ENCODE measurements at regions not wholly inside any gene's neighbourhood (a gene's known extent, or its start where the extent isn't known, plus 50 kb on each side); places are given as distances from the start of the nearest gene placed in this dataset.

DNA sequence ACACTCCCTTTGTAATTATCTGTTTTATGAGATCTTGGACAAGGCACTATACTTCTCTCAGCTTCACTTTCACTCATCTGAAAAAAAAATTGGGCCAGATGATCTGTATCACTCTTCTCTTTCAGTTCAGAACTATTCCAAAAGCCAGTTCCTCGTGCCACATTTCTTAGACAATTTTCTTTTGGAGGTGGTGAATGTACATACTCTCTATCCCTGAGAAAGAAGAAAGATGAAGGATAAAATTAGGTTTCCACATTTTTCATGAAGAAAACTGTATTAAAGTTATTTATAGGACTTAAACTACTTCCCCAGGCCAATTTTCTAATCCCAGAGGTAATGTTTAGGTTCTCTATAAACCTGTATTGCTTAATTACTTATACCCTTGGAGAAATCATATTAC is 171.6 kb downstream of the SLC6A15 start:
- FAIRE-seq: no peak

DNA sequence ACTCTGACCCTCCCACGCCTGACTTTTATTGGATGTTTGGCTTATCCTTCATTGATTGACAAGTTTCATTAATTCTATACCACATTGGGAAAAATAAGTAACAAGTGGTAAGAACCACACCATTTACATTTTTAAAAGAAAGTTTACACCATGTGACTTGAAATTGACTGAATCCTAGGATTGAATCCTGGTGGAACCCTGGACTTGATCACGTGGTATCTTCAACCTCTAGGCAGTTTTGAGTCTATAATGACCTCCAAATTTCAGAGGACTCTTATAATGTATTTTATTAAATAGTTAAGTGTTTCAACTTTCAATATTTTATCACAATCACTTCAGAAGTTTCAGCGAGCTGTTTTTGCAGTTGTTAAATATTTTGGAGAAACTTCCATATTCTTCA is 172.0 kb downstream of the SLC6A15 start:
- no peak for FAIRE-seq

DNA sequence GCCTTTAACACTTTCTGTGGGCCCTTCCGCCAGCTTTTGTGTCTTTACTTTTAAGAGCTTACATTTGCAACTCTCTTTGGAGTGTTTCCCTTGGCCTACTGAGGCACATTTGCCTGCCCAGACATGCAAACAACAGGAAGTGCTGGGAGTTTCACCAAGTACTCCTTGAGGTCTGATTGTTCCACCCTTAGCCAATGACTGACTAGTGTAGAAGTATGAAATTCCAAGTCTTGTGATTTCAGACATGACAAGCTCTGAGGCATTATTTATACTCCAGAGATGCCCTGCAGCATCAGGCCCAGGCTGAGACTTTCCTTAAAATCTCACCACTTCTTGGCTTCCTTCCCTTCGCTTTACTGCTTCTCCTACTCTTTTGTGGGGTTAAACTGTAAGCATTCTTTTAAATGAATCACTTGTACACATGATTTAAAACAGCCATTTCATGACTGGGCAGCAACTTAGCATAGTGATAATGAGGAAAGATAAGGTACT is 174.1 kb downstream of the SLC6A15 start:
- no peak for FAIRE-seq

DNA sequence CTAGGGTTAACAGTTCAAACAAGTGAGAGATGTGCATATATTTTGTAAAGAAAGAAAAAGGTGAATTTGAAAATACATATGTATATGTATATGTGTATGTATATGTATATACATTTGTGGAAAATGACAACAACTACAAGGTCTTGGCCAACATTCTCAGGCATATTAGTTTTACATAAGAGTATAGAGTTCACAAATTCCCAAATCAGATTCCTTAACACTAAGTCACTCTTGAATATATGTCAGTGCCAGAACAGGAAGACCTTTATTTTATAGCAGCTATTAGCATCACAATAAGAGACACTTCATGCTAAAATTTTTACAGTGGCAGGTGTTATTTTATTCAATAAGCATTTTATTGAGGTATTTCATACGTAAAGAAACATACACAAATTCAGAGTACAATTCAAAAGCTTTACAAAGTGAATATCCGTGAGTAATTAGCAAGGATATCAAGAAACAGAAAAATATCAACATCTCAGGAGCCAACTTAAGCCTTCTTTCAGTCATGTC is 179.7 kb downstream of the SLC6A15 start:
- FAIRE-seq: no peak

DNA sequence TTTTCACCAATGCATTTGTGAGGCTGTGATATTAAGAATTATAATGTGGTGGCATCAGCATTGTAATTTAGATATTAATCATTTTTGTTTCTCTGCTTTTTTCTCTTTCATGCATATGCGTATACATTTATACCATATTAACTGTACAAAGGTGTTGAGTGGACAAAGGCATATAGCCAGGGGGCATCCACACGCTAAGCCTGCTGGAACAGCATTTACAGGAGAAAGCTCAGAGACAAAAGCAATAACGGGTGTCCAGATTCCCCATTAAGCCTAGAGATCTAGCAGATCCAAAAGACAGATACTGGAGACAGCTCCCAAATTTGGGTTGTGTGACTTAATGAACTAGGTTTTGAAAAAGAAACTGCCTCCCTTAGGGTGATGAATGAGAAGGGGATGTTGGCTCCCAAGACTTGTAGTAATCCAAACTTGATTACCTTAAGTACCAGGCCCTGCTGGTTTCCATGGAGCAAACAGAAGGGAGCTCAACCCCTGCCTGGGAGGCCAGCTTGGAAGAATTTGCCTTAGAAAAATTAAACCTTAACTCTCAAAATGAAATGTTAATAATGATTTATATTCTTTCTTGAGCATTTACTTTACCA is 181.9 kb downstream of the SLC6A15 start:
- no peak for FAIRE-seq

DNA sequence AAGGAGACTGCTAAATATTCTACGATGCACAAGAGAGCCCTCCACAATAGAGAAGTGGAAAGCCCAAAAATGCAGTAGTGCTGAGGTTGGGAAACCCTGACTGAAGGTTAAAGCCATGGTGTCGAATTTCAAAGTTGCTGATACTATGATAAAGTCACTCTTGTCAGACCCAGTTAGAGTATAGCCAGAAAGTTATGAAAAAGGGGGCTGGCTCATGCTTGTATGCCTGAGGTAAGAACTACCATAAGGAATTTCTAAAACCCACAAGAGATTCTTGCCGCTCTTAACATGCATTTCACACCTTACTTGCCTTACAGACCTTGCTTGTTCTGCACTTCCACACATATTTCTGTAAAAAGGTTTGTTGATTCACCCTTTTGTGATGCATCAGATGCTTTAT is 184.6 kb downstream of the SLC6A15 start:
- no peak for FAIRE-seq

DNA sequence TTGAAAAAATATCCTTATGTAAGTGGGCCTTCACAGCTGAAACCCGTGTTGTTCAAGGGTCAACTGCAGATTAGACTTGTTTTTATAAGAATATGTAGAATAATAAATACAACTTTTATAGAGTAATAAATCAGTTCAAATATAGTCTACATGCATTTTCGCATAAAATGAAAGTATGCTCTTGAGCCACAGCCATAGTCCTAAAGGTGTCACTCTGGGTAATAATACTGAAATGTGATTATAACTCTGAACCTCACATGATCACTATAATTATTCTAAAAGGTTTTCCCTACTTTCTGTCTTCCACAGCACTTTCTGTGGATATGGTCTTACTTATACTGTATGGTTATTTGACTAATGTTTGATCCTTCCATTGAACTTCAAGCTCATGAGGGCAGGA is 185.8 kb downstream of the SLC6A15 start:
- FAIRE-seq: no peak

DNA sequence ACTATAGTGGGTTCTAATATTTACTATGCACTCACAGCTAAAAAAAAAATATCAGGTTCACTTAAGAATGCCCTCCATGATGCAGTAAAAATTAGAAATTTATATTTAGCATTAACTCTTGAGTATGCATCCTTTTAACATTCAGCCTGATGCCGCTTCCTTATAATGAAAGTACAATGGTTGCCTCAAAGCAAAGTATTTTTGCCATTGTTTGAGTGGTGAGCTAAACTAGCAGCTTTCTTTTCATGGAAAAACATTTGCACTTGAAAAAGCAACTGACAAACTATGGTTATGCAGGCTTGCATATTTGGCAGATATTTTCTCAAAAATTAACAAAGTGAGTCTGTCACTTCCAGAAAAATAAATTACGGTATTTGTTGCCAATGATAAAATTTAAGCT is 188.6 kb downstream of the SLC6A15 start:
- FAIRE-seq: no peak

DNA sequence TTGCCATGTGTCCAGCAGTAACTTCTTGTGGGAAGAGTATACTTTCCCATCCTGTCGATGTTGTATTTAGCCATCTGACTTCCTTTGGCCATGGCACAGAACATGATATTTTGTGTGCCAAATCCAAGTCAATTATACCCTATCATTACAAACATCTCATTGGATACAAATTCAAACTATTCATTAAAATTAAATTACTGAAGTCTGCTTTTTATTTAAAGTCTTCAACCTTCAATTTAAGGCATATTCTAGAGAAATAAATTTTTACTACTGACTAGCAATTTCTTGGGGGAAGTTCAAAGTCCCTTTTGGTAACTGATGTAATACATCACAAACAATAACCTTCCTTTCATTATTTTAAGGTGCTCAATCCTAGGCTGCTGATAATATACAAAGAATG is 192.6 kb downstream of the SLC6A15 start:
- FAIRE-seq: no peak

DNA sequence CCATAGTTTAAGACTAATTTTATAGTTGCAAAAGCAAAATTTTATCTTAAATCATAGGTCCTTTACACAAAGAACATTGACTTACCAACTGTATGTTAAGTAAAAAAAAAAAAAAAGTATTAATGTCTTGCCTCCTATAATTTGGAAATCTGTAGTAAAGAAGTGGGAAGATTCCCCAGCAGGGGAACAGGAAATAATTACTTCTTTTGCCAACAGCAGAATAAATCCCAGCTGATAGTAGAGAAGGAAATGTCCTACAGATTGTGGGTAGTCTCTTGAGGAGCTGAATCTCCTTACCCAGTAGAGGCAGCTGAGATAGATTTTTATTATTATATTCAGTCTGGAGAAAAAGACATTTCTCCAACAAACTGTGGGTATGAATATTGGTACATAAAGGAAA is 193.7 kb downstream of the SLC6A15 start:
- no peak for FAIRE-seq

DNA sequence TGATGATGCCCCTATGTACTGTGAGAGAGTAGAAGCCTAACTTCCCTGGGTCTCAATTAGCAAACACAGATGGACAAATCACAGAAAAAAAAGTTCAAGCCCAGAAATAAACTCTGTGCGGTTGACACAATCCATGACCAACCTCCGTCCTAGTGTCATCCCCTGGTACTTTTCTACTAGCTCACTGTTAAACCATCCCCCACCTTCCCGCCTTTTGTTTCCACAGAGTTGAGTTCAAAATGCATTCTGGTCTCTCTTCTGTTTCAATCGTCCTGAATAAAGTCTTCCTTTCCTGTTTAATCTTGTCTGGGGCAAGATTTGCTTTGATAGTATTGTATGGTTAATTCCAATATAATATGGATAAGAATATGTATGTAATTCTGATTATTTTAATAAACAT is 199.9 kb downstream of the SLC6A15 start:
- no peak for FAIRE-seq

DNA sequence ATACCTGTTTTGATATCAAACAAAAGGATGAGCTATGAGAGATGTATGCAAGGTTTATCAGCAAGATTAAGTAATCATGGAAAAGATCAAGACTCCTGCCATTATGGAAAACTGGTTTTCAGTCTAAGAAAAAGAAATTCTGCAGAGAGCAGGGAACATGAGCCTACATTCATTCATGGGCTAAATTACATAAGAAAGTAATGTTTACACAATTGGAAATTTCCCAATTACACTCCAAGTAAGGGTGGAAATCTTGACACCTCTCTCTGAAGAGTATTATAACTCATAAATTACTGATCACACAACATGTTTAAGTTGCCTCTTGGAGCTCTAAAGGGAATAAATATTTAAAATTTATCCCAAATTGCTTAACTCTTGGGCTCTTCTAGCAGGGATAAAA is 206.2 kb downstream of the SLC6A15 start:
- FAIRE-seq: no peak

DNA sequence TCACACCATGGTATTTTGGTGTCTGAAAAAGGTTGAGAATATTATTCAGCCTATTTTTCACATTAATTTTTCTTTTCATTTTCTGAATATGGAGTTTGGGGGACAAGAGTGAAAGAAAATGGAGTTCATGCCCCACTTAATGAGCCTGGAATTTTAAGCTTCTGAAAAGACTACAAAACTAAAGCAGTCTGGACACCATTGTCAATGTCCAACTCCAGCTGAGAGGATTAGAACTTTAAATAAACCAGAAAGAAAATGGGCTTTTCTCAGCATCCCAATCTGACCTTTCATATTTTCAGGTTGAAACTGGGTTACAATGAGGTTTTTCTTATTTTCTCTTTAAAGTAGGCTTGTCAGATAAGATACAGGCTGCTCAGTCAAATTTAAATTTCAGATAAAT is 207.7 kb downstream of the SLC6A15 start:
- no peak for FAIRE-seq

DNA sequence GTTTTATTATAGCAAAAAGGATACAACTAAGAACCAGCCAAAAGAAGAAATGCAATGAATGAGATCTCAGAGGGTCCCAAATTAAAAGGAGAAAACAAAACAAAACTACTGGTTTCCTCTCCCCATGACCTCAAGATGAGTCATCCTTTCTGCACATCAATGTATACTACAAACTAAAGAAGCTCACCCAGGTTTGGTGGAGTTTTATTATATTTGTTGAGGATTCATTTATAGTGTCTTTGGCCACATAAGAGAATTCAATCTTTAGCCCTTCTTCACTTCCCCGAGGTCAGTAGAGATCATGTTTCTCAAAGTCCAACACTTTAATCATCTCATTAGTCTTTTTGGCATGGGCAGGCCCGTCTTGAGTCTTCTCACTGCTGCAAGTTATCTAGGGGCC is 210.6 kb downstream of the SLC6A15 start:
- FAIRE-seq: no peak

DNA sequence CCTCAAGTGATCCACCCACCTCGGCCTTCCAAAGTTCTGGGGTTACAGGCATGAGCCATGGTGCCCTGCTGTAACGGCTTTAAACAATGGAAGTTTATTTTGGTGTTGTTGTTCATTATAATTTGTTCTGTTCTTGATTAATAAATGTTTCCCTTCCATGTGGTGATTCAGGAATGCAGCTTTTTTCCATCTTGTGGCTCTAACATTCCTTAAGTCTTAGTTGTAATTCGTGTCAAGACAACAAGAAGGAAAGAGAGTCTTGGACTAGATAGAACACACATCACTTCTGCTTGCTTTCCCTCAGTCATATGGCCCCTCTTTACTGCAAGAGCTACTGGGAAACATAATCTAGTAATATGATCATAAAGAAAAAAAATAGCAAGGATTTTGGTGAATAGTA is 211.6 kb downstream of the SLC6A15 start:
- no peak for FAIRE-seq

DNA sequence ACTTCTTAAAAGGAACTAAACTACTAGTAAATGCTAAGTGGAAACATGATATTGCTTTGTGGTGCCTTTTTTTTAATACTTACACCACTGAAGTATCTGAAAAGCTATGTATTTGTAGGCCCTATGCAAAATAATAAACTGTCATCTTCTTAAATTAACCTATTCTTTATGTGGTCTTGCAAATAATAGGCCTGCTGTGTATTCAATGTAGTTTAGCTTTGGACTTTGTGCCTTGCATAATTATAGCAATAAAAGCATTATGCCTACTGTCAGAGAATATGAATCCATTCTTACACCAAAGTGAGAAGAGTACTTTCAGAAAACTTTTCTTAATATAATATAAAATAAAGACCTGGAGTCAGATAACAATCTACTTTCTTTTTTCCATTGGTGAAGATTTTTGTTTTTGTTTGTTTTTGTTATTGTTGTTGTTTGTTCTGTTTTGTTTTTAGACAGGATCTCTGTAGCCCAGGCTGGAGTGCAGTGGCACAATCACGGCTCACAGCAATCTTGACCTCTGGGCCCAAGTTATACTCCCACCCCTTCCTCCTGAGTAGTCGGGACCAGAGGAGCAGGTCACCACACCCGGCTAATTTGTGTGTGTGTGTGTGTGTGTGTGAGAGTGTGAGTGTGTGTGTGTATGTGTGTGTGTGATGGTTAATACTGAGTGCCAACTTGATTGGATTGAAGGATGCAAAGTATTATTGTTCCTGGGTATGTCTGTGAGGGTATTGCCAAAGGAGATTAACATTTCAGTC is 213.8 kb downstream of the SLC6A15 start:
- no peak for FAIRE-seq

DNA sequence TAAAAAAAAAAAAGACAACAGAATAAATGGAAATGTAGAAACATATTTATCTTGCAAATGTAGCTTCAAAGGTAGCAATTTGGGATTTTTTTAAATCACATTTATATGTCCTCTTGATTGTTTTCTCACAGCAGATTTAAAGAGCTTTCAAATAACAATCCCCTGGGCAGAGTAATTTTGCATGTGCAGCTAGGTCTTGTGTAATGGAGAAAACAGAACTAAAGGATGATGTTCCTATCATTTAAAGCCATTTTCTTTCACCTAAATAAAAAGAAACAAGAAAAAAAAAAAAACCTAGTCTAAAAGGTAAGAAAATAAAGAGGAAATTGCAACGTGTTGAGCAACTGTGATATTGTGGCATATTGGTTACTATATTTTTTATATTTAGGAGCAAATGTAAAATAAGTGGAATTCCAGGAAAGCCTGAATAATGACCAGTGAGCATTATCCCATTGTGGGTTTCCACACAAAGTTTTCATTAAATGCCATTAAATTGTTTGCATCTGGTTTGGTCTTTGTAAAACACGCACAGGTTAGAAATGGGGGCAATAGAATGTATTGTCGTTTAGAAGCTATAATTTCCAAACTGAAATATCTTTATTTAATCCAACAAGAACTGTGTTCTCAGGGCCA is 215.6 kb downstream of the SLC6A15 start:
- no peak for FAIRE-seq

DNA sequence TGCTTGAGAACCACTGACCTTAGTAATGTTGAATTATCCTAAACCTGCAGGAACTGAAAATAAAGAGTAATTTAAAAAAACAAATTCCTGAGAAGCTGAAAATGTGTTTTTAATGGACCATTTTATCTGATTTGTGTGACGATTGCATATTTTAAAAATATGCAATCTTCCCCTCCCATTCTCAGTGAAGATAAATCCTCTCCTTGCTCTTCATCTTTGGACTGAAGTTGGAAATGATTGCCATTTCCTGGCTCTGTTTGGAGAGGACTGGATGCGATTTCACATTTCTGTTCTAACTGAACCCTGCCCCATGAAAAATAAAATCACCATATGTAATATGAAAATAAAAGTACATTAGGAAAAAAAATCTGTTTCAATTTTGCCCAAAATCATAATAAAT is 216.3 kb downstream of the SLC6A15 start:
- FAIRE-seq: no peak

DNA sequence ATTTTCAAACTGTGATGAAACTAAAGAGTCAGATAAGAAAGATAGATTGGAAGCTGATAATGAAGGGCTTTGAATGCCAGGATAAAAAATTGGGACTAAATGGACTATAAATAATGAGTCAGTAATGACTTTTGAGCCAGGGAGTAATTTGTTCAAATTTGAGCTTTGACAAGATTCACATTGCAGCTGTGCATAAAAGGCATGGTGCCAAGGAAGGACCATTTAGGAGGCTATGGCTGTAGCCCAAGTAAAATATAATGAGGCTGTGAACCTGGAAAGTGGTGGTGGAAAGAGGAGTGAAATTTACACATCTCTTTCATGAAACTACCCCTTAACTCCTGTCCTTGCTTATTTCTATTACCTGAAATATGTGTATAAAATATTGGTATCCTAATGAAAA is 218.5 kb downstream of the SLC6A15 start:
- no peak for FAIRE-seq

DNA sequence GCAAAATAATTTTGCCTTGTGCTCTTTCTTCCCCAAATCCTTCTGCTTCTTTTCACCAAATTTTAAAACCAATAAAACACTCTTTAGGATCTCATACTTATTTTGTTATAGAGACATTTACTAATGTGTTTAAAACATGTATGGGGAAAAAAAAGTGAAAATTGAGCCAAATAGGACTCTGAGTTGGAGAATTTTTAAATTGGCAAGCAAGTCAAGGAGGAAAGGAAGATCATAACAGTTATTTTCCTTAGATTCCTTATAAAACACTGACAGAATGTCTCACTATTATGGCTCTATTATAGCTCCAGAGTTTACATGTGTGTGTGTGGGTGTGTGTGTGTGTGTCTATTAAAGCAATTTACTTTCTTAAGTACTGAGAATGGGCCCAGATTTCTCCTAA is 220.5 kb downstream of the SLC6A15 start:
- no peak for FAIRE-seq

DNA sequence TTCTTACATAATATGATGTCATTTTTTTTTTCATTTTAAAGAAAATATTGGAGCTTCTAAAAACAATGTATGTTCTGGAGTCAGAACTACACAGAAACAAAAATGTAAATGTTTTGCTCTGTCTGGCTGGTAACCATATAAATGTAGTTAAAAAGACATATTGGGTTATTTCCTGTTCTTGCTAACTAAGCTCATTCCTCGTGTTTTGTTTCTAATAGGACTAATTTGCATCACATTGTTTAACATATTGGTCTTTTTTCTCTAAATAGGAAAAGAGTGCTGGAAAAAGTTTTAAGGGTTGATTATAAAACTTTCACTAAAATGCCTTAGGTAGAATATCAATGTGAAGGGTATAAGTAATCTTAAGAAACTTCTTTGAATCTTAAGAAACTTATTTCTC is 221.3 kb downstream of the SLC6A15 start:
- FAIRE-seq: no peak

DNA sequence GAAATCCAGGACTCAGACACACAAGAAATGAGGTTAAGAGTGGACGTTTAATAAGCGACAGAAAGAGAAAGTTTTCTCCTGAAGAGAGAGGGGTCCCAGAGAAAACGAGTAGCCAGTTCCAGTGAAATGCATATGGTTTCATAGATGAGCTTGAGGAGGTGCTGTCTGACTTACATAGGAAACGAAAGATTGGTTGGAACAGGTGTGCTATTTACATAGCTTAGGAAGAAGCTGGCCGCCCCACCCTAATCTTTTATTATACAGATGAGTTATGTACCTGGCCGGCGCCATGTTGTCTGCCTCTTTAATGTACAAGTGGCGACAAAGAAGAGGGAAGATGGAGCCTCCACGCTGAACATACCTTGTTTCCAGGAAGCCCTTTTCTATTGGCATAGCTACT is 223.0 kb downstream of the SLC6A15 start:
- FAIRE-seq: no peak

DNA sequence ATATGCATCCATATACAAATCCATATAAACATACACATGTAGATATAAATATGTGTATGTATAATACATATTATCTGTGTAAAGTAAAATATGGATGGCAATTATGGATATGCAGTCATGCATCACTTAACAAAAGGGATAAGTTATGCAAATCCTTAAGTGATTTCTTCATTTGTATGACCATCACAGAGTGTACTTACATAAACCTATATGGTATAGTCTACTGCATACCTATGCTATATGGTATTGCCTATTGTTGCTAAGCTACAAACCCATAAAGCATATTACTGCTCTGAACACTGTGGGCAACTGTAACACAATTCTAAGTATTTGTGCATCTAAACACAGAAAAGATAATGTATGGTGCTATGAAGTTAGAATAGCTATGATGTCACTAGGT is 227.2 kb downstream of the SLC6A15 start:
- no peak for FAIRE-seq

DNA sequence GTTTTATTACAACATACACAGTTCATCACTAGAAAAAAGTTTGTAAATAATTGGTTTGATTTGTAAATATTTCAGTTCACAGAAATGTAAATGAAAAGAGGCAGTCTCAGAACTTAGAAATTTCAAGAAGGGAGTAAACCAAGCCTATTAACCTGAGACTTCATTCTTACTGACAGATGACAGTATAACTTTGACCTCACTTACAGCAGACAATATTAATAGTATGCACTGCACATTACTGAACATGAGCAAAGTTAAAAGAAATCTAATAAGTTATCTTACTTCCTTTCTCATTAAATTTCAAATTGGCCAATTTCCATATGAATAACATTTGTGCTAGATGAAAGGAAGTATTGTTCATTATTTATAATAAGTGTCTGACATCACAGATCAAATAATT is 235.8 kb downstream of the SLC6A15 start:
- no peak for FAIRE-seq

Data from colon (tissue), 2 donors.